Activated B cell treated with CpG ODN at 0.5 μM for 24 hours (primary cell): ENCODE measurements at regions not wholly inside any gene's neighbourhood (a gene's known extent, or its start where the extent isn't known, plus 50 kb on each side); places are given as distances from the start of the nearest gene placed in this dataset.
A peak's percentile ranks its signal among the peaks of the same experiment; 100 is the strongest.

Experiments used
- ATAC-seq: fragments of 200-7000 bp; cut with Tn5 transposase; one replicate; pipeline ENCODE4 v1.10.0; 2021; ENCODE audit warnings: low read depth, mild to moderate bottlenecking, moderate library complexity
- CTCF ChIA-PET: fragments of 350-600 bp; sonication (Branson Sonifier 250); formaldehyde crosslinking; loops from one replicate; lab custom pipeline; 2021; ENCODE audit warnings: antibody characterized with exemption; lab: Charles Lee
- POLR2A ChIA-PET: fragments of 350-600 bp; sonication (Branson Sonifier 250); formaldehyde crosslinking; loops from one replicate; lab custom pipeline; 2021; ENCODE audit warnings: antibody characterized with exemption; lab: Charles Lee
- DNase-seq: peaks from one replicate; pipeline ENCODE4 v3.0.0; 2022
- H3K27ac Mint-ChIP-seq: one replicate; pipeline ENCODE4 v1.8.0; 2020; ENCODE audit warnings: mixed read lengths
- H3K27me3 Mint-ChIP-seq: one replicate; pipeline ENCODE4 v1.8.0; 2021; ENCODE audit warnings: mixed read lengths
- H3K36me3 Mint-ChIP-seq: one replicate; pipeline ENCODE4 v1.8.0; 2021; ENCODE audit warnings: low read depth, mixed read lengths
- H3K4me1 Mint-ChIP-seq: one replicate; pipeline ENCODE4 v1.8.0; 2021; ENCODE audit warnings: mixed read lengths
- H3K4me3 Mint-ChIP-seq: one replicate; pipeline ENCODE4 v1.8.0; 2020; ENCODE audit warnings: mild to moderate bottlenecking, mixed read lengths
- H3K9me3 Mint-ChIP-seq: one replicate; pipeline ENCODE4 v1.8.0; 2020; ENCODE audit warnings: mixed read lengths
- intact Hi-C: fragments of 100-400 bp; cut with micrococcal nuclease; formaldehyde crosslinking; loops from one replicate; pipeline ENCODE4 v1.15.1; 2024
- TF ChIP-seq, protein P1 (sequence below): fragments of 200-600 bp; IDR thresholded peaks from one replicate; pipeline ENCODE4 v1.8.0; 2022; ENCODE audit warnings: antibody characterized with exemption, mild to moderate bottlenecking

DNA sequence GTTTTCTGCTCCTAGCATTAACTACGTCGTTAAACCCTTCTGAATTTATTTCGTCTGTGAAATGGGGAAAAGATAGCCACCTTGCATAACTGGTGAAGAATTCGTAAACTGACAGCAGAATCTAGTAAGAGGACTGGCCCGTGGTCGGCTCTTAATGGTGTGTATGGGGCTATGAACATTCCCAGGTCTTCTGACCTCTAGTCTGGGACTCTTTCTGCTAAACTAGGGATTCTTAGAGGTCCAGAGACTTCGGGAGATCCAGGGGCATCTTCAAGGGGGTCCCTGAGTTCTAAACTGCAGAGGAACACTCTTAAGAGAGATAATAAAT, 231.1 kb upstream of the SERP2 start:
- POLR2A ChIA-PET: interaction anchor here (1.3 to 2.1 kb wide), 4 partner anchors 131 to 294 kb away, joined by 4 to 14 read pairs (median 10); partner anchors contain the start of genes CCDC122 and LACC1
- H3K9me3 Mint-ChIP-seq: peaks cover 3% of the 10 kb centered on the region
- intact Hi-C loops: loop anchor here (1.0 to 10.0 kb wide), 7 partner anchors 117 to 1868 kb away; partner anchors contain the start of genes AKAP11, CCDC122, COG3 and GPALPP1
- peak overlapping the region; percentile 86 for H3K27ac Mint-ChIP-seq
- CTCF ChIA-PET: interaction anchor here (0.8 to 1.1 kb wide), 2 partner anchors 294 to 296 kb away, joined by 3 read pairs; no protein-coding TSS in a partner anchor
- H3K4me1 Mint-ChIP-seq: peaks cover 33% of the 10 kb centered on the region
- no peaks in the 10 kb centered on the region for H3K36me3 Mint-ChIP-seq
- TF ChIP-seq, protein P1, sequence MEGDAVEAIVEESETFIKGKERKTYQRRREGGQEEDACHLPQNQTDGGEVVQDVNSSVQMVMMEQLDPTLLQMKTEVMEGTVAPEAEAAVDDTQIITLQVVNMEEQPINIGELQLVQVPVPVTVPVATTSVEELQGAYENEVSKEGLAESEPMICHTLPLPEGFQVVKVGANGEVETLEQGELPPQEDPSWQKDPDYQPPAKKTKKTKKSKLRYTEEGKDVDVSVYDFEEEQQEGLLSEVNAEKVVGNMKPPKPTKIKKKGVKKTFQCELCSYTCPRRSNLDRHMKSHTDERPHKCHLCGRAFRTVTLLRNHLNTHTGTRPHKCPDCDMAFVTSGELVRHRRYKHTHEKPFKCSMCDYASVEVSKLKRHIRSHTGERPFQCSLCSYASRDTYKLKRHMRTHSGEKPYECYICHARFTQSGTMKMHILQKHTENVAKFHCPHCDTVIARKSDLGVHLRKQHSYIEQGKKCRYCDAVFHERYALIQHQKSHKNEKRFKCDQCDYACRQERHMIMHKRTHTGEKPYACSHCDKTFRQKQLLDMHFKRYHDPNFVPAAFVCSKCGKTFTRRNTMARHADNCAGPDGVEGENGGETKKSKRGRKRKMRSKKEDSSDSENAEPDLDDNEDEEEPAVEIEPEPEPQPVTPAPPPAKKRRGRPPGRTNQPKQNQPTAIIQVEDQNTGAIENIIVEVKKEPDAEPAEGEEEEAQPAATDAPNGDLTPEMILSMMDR: no peak
- DNase-seq (no peak), ATAC-seq (no peak)
- peaks cover 8% of the 10 kb centered on the region for H3K27me3 Mint-ChIP-seq
- peak overlapping the region; percentile 93 for H3K4me3 Mint-ChIP-seq

DNA sequence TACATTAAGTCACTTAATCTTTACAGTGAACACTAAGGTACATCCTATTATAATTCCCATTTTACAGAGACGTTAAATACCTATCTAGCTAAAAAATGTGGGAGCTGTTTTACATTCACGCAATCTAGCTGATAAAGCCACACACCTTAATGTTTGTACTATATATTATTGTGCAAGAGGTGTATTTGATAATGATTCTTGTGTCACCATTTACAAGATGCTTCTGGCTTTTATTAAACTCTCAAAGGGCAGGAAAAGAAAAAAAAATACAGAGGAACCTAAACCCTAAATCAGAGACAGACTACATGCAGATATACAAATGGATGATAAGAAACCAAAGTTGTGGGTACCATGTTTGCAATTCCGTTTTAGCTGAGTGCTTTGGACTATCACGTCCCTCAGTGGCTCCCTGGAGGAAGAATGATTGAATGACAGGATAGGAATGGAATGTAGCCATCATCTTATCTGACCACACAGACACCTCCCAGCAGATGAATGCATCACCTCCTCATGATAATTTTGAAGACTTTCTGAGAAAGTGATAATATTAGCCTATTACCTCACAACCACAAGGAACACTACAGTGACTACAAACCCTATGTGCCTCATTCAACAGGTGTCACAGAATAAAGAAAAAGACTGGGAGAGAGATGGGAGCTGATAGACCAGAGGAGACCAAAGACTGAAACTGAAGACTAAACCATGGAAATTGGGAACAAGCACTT, 230.5 kb upstream of the SERP2 start:
- TF ChIP-seq, protein P1: no peak
- H3K27me3 Mint-ChIP-seq: peaks cover 8% of the 10 kb centered on the region
- no peak overlapping the region for H3K27ac Mint-ChIP-seq
- CTCF ChIA-PET: no interaction called here
- peak overlapping the region; percentile 9 for H3K4me3 Mint-ChIP-seq
- ATAC-seq (no peak), DNase-seq (no peak)
- H3K36me3 Mint-ChIP-seq: no peaks in the 10 kb centered on the region
- H3K9me3 Mint-ChIP-seq: peaks cover 3% of the 10 kb centered on the region
- peaks cover 34% of the 10 kb centered on the region for H3K4me1 Mint-ChIP-seq
- POLR2A ChIA-PET: interaction anchor here (0.8 to 1.5 kb wide), 3 partner anchors 263 to 294 kb away, joined by 3 to 7 read pairs (median 4); partner anchors contain the start of genes CCDC122 and LACC1
- intact Hi-C loops: loop anchor here (1.0 to 10.0 kb wide), 7 partner anchors 116 to 1868 kb away; partner anchors contain the start of genes AKAP11, CCDC122, COG3 and GPALPP1

DNA sequence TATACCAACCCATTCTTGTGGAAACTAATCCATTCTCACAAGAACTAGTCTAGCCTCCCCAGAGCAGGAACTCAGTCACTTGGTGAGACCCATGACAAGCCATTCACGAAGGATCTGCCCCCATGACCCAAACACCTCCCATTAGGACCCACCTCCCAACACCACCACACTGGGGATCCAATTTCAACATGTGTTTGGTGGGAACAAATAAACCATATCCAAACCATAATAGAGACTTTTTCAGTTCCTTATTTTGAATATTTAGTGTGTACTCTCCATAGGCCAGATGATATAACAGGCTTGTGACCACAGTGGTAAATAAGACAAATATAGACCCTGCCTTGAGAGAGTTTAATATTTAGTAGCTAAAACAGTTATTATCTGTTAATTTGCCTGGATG, 227.5 kb upstream of the SERP2 start:
- CTCF ChIA-PET: no interaction called here
- intact Hi-C loops: loop anchor here (10.0 kb wide), 3 partner anchors 839 to 1871 kb away; partner anchors contain the start of genes AKAP11, COG3, GPALPP1 and NUFIP1
- ATAC-seq (no peak), DNase-seq (no peak)
- POLR2A ChIA-PET: no interaction called here
- Mint-ChIP-seq H3K4me1 (peaks cover 32% of the 10 kb centered on the region), H3K27me3 (peaks cover 4% of the 10 kb centered on the region), H3K9me3 (peaks cover 3% of the 10 kb centered on the region), H3K4me3 (no peak overlapping the region), H3K27ac (peak overlapping the region; percentile 15), H3K36me3 (no peaks in the 10 kb centered on the region)
- TF ChIP-seq, protein P1: no peak

DNA sequence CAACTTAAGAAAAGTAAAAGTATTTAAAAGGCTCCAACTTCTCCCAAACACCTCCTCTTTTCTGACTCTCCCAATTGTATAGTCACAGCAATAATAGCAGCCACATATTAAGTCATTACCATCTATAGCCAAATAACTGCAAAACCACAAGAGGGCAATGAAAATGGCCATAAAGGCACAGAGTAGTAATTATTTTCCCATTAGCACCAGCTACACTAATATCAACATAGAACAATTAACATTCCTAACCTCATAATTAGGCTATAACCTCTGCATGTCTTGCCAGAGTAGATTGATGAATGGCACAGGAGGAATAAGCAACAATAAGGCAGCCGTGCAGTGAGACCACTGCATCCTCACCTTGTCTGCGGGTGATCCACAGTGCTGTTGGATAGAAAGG, 226.4 kb upstream of the SERP2 start:
- peaks cover 3% of the 10 kb centered on the region for H3K9me3 Mint-ChIP-seq
- H3K27me3 Mint-ChIP-seq: peaks cover 4% of the 10 kb centered on the region
- CTCF ChIA-PET: no interaction called here
- intact Hi-C loops: loop anchor here (10.0 kb wide), 3 partner anchors 838 to 1872 kb away; partner anchors contain the start of genes AKAP11, COG3, GPALPP1 and NUFIP1
- no peak for ATAC-seq
- no peak for DNase-seq
- H3K36me3 Mint-ChIP-seq: no peaks in the 10 kb centered on the region
- H3K4me3 Mint-ChIP-seq: no peak overlapping the region
- no peak overlapping the region for H3K27ac Mint-ChIP-seq
- TF ChIP-seq, protein P1: no peak
- POLR2A ChIA-PET: interaction anchor here (0.6 kb wide), 1 partner anchor 1251 kb away, joined by 3 read pairs; no protein-coding TSS in a partner anchor
- H3K4me1 Mint-ChIP-seq: peaks cover 26% of the 10 kb centered on the region

DNA sequence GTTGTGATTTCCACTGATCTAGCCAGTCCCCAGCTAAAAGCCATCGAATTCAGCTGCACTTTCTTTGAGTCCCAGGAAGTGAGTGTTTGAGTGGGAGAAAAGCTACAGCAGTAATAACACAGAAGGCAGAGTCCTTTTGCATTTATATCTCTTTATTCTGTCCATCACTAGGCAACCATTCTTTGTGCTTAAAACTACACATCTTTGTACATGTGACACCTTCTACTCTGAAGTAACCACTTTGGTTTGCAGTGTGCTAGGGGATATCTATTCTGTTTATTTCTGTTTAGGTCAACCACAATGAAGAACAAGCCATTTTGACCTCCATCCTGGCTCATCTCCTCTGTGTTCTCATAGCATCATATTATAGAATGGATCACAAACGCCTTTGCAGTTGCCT, 226.0 kb upstream of the SERP2 start:
- POLR2A ChIA-PET: no interaction called here
- TF ChIP-seq, protein P1: no peak
- intact Hi-C loops: loop anchor here (10.0 kb wide), 3 partner anchors 837 to 1873 kb away; partner anchors contain the start of genes AKAP11, COG3, GPALPP1 and NUFIP1
- DNase-seq (no peak), ATAC-seq (no peak)
- no peaks in the 10 kb centered on the region for H3K36me3 Mint-ChIP-seq
- H3K27ac Mint-ChIP-seq: no peak overlapping the region
- H3K4me3 Mint-ChIP-seq: no peak overlapping the region
- peaks cover 22% of the 10 kb centered on the region for H3K4me1 Mint-ChIP-seq
- peaks cover 3% of the 10 kb centered on the region for H3K9me3 Mint-ChIP-seq
- CTCF ChIA-PET: no interaction called here
- peaks cover 4% of the 10 kb centered on the region for H3K27me3 Mint-ChIP-seq
